WTC11 (cell line): ENCODE measurements at regions not wholly inside any gene's neighbourhood (a gene's known extent, or its start where the extent isn't known, plus 50 kb on each side); places are given as distances from the start of the nearest gene placed in this dataset.
A peak's percentile ranks its signal among the peaks of the same experiment; 100 is the strongest.

ENCODE experiments used
- ATAC-seq: fragments of 200-7000 bp; cut with Tn5 transposase; 2 replicates; pipeline ENCODE4 v1.10.0; 2021; ENCODE audit warnings: mild to moderate bottlenecking, moderate library complexity
- CTCF ChIA-PET: fragments of 300-600 bp; sonication (Branson Sonifier 250); formaldehyde crosslinking; loops from one replicate; lab custom pipeline; 2021; ENCODE audit warnings: antibody characterized with exemption; lab: Charles Lee
- POLR2A ChIA-PET: fragments of 350-600 bp; sonication (Branson Sonifier 250); formaldehyde crosslinking; loops from one replicate; lab custom pipeline; 2021; ENCODE audit warnings: antibody characterized with exemption; lab: Charles Lee
- DNase-seq: peaks from one replicate; pipeline ENCODE4 v3.0.0; 2021; ENCODE audit warnings: low spot score
- H3K27ac Mint-ChIP-seq: 2 replicates; pipeline ENCODE4 v1.8.0; 2021; ENCODE audit warnings: mixed read lengths
- H3K27me3 Mint-ChIP-seq: 2 replicates; pipeline ENCODE4 v1.8.0; 2021; ENCODE audit warnings: low read depth, mild to moderate bottlenecking, moderate library complexity, mixed read lengths
- H3K36me3 Mint-ChIP-seq: 2 replicates; pipeline ENCODE4 v1.8.0; 2021; ENCODE audit warnings: mixed read lengths
- H3K4me1 Mint-ChIP-seq: 2 replicates; pipeline ENCODE4 v1.8.0; 2022; ENCODE audit warnings: mixed read lengths
- H3K4me3 Mint-ChIP-seq: 2 replicates; pipeline ENCODE4 v1.8.0; 2021; ENCODE audit warnings: mild to moderate bottlenecking, moderate library complexity, mixed read lengths
- H3K9me3 Mint-ChIP-seq: 2 replicates; pipeline ENCODE4 v1.8.0; 2021; ENCODE audit warnings: mixed read lengths
- CBFB ChIP-seq: sonication (generic); formaldehyde crosslinking; IDR thresholded peaks from 2 replicates; pipeline ENCODE4 v1.8.1; 2022; ENCODE audit warnings: mild to moderate bottlenecking, low read depth, missing genetic modification reagents
- EMX1 ChIP-seq: fragments of 250-450 bp; sonication (Bioruptor Pico); IDR thresholded peaks from 2 replicates; pipeline ENCODE4 v1.8.0; 2021; ENCODE audit warnings: mild to moderate bottlenecking
- JUN ChIP-seq: sonication (generic); formaldehyde crosslinking; IDR thresholded peaks from 2 replicates; pipeline ENCODE4 v1.8.0; 2023; ENCODE audit warnings: mild to moderate bottlenecking, missing genetic modification reagents
- SMAD4 ChIP-seq: sonication (generic); formaldehyde crosslinking; IDR thresholded peaks from 2 replicates; pipeline ENCODE4 v1.8.0; 2022; ENCODE audit warnings: mild to moderate bottlenecking, missing genetic modification reagents
- ZBTB21 ChIP-seq: sonication (generic); formaldehyde crosslinking; IDR thresholded peaks from 2 replicates; pipeline ENCODE4 v1.8.1; 2023; ENCODE audit warnings: mild to moderate bottlenecking, missing genetic modification reagents, borderline replicate concordance
- ZNF396 ChIP-seq: fragments of 250-450 bp; sonication (Bioruptor Pico); IDR thresholded peaks from 2 replicates; pipeline ENCODE4 v1.8.0; 2021; ENCODE audit warnings: mild to moderate bottlenecking, moderate library complexity, borderline replicate concordance
- ZNF416 ChIP-seq: fragments of 250-450 bp; sonication (Bioruptor Pico); IDR thresholded peaks from 2 replicates; pipeline ENCODE4 v1.9.0; 2021; ENCODE audit warnings: mild to moderate bottlenecking, inconsistent platforms
- ZNF423 ChIP-seq: fragments of 250-450 bp; sonication (Bioruptor Pico); IDR thresholded peaks from 2 replicates; pipeline ENCODE4 v2.1.2; 2022; ENCODE audit warnings: mild to moderate bottlenecking, moderate library complexity
- TF ChIP-seq, protein P1 (sequence below): sonication (generic); formaldehyde crosslinking; IDR thresholded peaks from 2 replicates; pipeline ENCODE4 v1.8.0; 2022; ENCODE audit warnings: mild to moderate bottlenecking, missing genetic modification reagents
- TF ChIP-seq, protein P2 (sequence below): sonication (generic); formaldehyde crosslinking; IDR thresholded peaks from 2 replicates; pipeline ENCODE4 v1.8.1; 2023; ENCODE audit warnings: mild to moderate bottlenecking, missing genetic modification reagents, moderate library complexity
- TF ChIP-seq, protein P3 (sequence below): fragments of 250-450 bp; sonication (Bioruptor Pico); IDR thresholded peaks from 2 replicates; pipeline ENCODE4 v1.8.0; 2021; ENCODE audit warnings: mild to moderate bottlenecking
- TF ChIP-seq, protein P4 (sequence below): sonication (generic); formaldehyde crosslinking; IDR thresholded peaks from 2 replicates; pipeline ENCODE4 v1.8.0; 2022; ENCODE audit warnings: missing genetic modification reagents
- TF ChIP-seq, protein P5 (sequence below): sonication (generic); formaldehyde crosslinking; IDR thresholded peaks from 2 replicates; pipeline ENCODE4 v1.8.1; 2023; ENCODE audit warnings: mild to moderate bottlenecking, missing genetic modification reagents

DNA sequence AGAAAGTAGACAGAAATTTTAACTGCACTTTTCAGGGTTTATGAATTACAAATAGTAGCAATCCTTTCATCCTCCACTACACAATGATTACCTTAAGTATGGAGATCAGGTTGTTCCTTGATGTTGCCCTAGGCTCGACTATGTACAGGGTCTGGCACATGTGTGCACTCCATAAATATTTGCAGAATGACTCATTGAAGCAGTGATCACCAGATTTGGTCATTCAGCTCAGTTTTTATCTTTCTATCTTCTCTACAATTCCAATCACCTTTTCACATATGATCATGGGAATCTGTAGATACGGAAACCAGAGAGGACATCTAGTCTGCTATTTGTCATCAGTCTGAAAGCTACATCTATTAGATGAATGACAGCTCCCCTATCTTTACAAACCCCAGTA lies 171.7 kb upstream of the HCCS start:
- Mint-ChIP-seq H3K4me3 (no peak overlapping the region), H3K27ac (no peak overlapping the region), H3K9me3 (peaks cover 4% of the 10 kb centered on the region; the same call in 1 of the 2 replicates)
- ChIA-PET CTCF (no interaction called here), POLR2A (no interaction called here)
- no peak for DNase-seq
- TF ChIP-seq, protein P1, sequence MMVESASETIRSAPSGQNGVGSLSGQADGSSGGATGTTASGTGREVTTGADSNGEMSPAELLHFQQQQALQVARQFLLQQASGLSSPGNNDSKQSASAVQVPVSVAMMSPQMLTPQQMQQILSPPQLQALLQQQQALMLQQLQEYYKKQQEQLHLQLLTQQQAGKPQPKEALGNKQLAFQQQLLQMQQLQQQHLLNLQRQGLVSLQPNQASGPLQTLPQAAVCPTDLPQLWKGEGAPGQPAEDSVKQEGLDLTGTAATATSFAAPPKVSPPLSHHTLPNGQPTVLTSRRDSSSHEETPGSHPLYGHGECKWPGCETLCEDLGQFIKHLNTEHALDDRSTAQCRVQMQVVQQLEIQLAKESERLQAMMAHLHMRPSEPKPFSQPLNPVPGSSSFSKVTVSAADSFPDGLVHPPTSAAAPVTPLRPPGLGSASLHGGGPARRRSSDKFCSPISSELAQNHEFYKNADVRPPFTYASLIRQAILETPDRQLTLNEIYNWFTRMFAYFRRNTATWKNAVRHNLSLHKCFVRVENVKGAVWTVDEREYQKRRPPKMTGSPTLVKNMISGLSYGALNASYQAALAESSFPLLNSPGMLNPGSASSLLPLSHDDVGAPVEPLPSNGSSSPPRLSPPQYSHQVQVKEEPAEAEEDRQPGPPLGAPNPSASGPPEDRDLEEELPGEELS = no peak
- TF ChIP-seq, protein P2, sequence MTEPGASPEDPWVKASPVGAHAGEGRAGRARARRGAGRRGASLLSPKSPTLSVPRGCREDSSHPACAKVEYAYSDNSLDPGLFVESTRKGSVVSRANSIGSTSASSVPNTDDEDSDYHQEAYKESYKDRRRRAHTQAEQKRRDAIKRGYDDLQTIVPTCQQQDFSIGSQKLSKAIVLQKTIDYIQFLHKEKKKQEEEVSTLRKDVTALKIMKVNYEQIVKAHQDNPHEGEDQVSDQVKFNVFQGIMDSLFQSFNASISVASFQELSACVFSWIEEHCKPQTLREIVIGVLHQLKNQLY (CRISPR knock-in tag) = no peak
- no peak for TF ChIP-seq CBFB (CRISPR knock-in tag)
- TF ChIP-seq, all 79 proteins: peak for 0
- no peaks in the 10 kb centered on the region for H3K36me3 Mint-ChIP-seq
- no peaks in the 10 kb centered on the region; the same call in 1 of the 2 replicates for H3K27me3 Mint-ChIP-seq
- no peak for ATAC-seq
- no peaks in the 10 kb centered on the region for H3K4me1 Mint-ChIP-seq

DNA sequence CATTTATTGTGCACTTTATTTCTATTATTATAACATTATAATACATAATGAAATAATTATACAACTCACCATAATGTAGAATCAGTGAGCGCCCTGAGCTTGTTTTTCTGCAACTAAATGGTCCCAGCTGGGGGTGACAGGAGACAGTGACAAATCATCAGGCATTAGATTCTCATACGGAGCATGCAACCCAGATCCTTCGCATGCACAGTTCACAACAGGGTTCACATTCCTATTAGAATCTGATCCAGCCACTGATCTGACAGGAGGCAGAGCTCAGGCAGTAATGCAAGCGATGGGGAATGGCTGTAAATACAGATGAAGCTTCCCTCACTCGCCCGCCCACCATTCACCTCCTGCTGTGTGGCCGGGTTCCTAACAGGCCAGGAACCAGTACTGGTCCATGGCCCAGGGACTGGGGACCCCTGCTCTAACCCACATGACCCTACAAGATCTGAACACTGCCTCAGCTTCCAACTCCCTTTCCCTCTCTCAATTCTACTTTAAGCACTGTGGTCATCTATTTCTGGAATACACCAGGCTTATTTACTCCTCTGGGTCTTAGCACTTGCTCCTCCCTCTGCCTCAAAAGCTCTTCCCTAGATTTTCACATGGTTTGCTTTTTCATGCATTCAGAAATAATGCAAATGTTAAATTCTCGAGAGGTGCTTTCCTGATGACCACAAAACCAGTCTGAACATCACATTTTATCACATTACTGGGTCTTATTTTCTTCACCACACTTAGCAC lies 166.8 kb upstream of the HCCS start:
- Mint-ChIP-seq H3K27ac (no peak overlapping the region), H3K36me3 (no peaks in the 10 kb centered on the region), H3K27me3 (no peaks in the 10 kb centered on the region), H3K4me3 (no peak overlapping the region), H3K9me3 (peaks cover 4% of the 10 kb centered on the region; the same call in 1 of the 2 replicates), H3K4me1 (no peaks in the 10 kb centered on the region)
- TF ChIP-seq ZBTB21 (CRISPR knock-in tag) = no peak
- no peak for TF ChIP-seq ZNF416 (CRISPR knock-in tag)
- TF ChIP-seq, protein P3, sequence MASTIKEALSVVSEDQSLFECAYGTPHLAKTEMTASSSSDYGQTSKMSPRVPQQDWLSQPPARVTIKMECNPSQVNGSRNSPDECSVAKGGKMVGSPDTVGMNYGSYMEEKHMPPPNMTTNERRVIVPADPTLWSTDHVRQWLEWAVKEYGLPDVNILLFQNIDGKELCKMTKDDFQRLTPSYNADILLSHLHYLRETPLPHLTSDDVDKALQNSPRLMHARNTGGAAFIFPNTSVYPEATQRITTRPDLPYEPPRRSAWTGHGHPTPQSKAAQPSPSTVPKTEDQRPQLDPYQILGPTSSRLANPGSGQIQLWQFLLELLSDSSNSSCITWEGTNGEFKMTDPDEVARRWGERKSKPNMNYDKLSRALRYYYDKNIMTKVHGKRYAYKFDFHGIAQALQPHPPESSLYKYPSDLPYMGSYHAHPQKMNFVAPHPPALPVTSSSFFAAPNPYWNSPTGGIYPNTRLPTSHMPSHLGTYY (CRISPR knock-in tag) = no peak
- TF ChIP-seq, protein P4, sequence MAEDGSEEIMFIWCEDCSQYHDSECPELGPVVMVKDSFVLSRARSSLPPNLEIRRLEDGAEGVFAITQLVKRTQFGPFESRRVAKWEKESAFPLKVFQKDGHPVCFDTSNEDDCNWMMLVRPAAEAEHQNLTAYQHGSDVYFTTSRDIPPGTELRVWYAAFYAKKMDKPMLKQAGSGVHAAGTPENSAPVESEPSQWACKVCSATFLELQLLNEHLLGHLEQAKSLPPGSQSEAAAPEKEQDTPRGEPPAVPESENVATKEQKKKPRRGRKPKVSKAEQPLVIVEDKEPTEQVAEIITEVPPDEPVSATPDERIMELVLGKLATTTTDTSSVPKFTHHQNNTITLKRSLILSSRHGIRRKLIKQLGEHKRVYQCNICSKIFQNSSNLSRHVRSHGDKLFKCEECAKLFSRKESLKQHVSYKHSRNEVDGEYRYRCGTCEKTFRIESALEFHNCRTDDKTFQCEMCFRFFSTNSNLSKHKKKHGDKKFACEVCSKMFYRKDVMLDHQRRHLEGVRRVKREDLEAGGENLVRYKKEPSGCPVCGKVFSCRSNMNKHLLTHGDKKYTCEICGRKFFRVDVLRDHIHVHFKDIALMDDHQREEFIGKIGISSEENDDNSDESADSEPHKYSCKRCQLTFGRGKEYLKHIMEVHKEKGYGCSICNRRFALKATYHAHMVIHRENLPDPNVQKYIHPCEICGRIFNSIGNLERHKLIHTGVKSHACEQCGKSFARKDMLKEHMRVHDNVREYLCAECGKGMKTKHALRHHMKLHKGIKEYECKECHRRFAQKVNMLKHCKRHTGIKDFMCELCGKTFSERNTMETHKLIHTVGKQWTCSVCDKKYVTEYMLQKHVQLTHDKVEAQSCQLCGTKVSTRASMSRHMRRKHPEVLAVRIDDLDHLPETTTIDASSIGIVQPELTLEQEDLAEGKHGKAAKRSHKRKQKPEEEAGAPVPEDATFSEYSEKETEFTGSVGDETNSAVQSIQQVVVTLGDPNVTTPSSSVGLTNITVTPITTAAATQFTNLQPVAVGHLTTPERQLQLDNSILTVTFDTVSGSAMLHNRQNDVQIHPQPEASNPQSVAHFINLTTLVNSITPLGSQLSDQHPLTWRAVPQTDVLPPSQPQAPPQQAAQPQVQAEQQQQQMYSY = no peak
- TF ChIP-seq ZNF396 (CRISPR knock-in tag) = no peak
- TF ChIP-seq JUN = no peak
- DNase-seq = peak; percentile 11
- ChIA-PET CTCF (no interaction called here), POLR2A (no interaction called here)
- no peak for ATAC-seq

DNA sequence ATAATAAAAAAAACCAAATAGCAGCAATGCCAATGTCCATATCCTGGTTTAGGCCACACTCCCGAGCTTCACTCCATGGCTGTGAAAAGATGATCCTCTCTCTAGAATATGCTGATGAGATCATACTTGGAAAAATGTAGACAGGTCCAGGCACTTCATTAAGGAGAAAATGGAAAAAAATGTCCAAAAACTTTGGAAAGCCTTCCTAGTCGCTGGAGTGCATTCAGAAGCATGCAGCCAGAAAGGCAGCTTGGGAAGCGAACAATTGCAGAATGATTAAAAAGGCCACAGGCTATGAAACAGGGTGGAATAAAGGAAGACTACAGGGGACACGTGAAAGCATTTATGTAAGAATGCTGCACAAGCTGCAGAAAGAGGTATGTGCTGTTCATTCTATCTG lies 165.6 kb upstream of the HCCS start:
- no peaks in the 10 kb centered on the region for H3K36me3 Mint-ChIP-seq
- H3K9me3 Mint-ChIP-seq = peaks cover 4% of the 10 kb centered on the region; the same call in 1 of the 2 replicates
- H3K4me3 Mint-ChIP-seq = no peak overlapping the region
- H3K27ac Mint-ChIP-seq = no peak overlapping the region
- ChIA-PET POLR2A (no interaction called here), CTCF (no interaction called here)
- H3K27me3 Mint-ChIP-seq = no peaks in the 10 kb centered on the region; the same call in 1 of the 2 replicates
- TF ChIP-seq ZNF423 (no peak), SMAD4 (no peak), EMX1 (CRISPR knock-in tag) (no peak)
- TF ChIP-seq, protein P5, sequence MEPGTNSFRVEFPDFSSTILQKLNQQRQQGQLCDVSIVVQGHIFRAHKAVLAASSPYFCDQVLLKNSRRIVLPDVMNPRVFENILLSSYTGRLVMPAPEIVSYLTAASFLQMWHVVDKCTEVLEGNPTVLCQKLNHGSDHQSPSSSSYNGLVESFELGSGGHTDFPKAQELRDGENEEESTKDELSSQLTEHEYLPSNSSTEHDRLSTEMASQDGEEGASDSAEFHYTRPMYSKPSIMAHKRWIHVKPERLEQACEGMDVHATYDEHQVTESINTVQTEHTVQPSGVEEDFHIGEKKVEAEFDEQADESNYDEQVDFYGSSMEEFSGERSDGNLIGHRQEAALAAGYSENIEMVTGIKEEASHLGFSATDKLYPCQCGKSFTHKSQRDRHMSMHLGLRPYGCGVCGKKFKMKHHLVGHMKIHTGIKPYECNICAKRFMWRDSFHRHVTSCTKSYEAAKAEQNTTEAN (CRISPR knock-in tag) = no peak
- ATAC-seq (no peak), DNase-seq (no peak)
- H3K4me1 Mint-ChIP-seq = peaks cover 12% of the 10 kb centered on the region
